GM19468 (cell line): ENCODE measurements at regions not wholly inside any gene's neighbourhood (a gene's known extent, or its start where the extent isn't known, plus 50 kb on each side); places are given as distances from the start of the nearest gene placed in this dataset.

Experiments
- ATAC-seq: cut with Tn5 transposase; IDR thresholded peaks from one replicate; pipeline ENCODE4 v1.9.1; 2021; ENCODE audit warnings: mild to moderate bottlenecking, moderate library complexity, moderate number of reproducible peaks; ENCODE audit not compliant: unreplicated experiment; ENCODE audit errors: extremely low read depth

GRCh38 chr4:136737066-136737465 lies 795.2 kb downstream of the PCDH18 start:
- no peak for ATAC-seq

- ATAC-seq = no peak
Observed at GRCh38 chr4:136731025-136731424, 801.3 kb downstream of the PCDH18 start.

- ATAC-seq = no peak
Observed at GRCh38 chr4:136725286-136726081, 806.8 kb downstream of the PCDH18 start.

GRCh38 chr4:136713140-136713539 lies 819.2 kb downstream of the PCDH18 start:
- ATAC-seq = no peak

- no peak for ATAC-seq
Observed at GRCh38 chr4:136709897-136710296, 822.4 kb downstream of the PCDH18 start.

- ATAC-seq = no peak
Observed at GRCh38 chr4:136706942-136707341, 825.4 kb downstream of the PCDH18 start.

- no peak for ATAC-seq
Observed at GRCh38 chr4:136699905-136700304, 832.4 kb downstream of the PCDH18 start.

GRCh38 chr4:136691607-136692006 lies 840.7 kb downstream of the PCDH18 start:
- ATAC-seq = no peak

GRCh38 chr4:136690360-136690759 lies 841.9 kb downstream of the PCDH18 start:
- no peak for ATAC-seq

GRCh38 chr4:136687596-136687995 lies 844.7 kb downstream of the PCDH18 start:
- ATAC-seq = no peak

- ATAC-seq = no peak
Observed at GRCh38 chr4:136687118-136687517, 845.2 kb downstream of the PCDH18 start.

- no peak for ATAC-seq
Observed at GRCh38 chr4:136680761-136681160, 851.5 kb downstream of the PCDH18 start.

- no peak for ATAC-seq
Observed at GRCh38 chr4:136680271-136680670, 852.0 kb downstream of the PCDH18 start.

- ATAC-seq = no peak
Observed at GRCh38 chr4:136670265-136670664, 862.0 kb downstream of the PCDH18 start.

- ATAC-seq = no peak
Observed at GRCh38 chr4:136664988-136665387, 867.3 kb downstream of the PCDH18 start.

- no peak for ATAC-seq
Observed at GRCh38 chr4:136662539-136662938, 869.8 kb downstream of the PCDH18 start.

GRCh38 chr4:136653640-136654406 lies 878.5 kb downstream of the PCDH18 start:
- no peak for ATAC-seq

- no peak for ATAC-seq
Observed at GRCh38 chr4:136651932-136652331, 880.4 kb downstream of the PCDH18 start.

- ATAC-seq = no peak
Observed at GRCh38 chr4:136651278-136651667, 881.0 kb downstream of the PCDH18 start.

GRCh38 chr4:136650541-136651277 lies 881.6 kb downstream of the PCDH18 start:
- ATAC-seq = peak; percentile 23

GRCh38 chr4:136644279-136644678 lies 888.0 kb downstream of the PCDH18 start:
- ATAC-seq = no peak
